ENCODE measurements at regions not wholly inside any gene's neighbourhood (a gene's known extent, or its start where the extent isn't known, plus 50 kb on each side); places are given as distances from the start of the nearest gene placed in this dataset.

DNA sequence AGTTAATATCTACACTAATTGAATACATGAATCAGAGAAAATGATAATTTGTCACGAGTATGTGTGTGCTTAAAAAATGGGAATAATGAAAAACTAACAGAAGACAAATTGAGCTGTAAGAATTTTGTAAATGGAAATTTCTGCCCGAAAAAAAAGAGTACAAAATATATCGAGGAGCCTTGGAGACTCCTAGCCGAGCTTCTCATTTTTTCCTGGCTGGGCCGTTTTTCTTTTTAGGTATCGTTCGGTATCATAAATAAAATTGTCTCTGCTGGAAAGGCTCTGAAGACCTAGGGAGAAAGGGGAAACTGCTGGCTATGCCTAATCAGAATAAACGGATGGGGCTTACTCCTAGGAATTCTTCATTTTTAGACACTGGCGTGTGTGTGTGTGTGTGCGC, 227.2 kb upstream of the RAG2 start:
- H3K9me3 ChIP-seq (ENCODE audit: control insufficient read depth, low read length): no peaks in the 10 kb centered on the region
- H3K27ac ChIP-seq (ENCODE audit: low read depth, low read length, severe bottlenecking): no peak overlapping the region
- no peak overlapping the region for H3K4me3 ChIP-seq (ENCODE audit: extremely low read depth, insufficient read depth, low read length, poor library complexity, severe bottlenecking)
- H3K4me1 ChIP-seq (ENCODE audit: control insufficient read depth, insufficient read depth, low read length, poor library complexity, severe bottlenecking): no peaks in the 10 kb centered on the region
- H3K36me3 ChIP-seq (ENCODE audit: control insufficient read depth, insufficient read depth, low read length): no peaks in the 10 kb centered on the region
- WGBS, 2 experiments (ENCODE audit: insufficient coverage in 2 of 2): 88% methylated on average over 5 to 10 of the region's 10 CpGs

DNA sequence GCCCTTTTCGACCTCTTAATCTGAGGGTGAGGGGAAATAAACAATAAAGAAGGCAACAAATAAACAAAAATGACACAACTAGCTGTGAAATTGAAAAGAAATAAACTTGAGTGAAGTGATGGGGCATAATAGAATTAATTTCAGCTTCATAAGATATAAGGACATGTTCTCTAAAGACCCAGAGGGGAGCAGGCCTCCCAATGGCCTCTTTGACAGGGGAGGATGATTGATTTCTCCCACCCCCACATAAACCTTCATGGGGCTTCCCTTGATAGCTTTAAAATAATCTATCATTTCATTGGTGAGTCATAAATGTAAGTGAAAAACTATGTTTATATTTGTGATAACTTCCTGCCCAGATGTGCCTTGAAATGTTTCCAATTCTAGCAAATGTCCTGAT, 226.3 kb upstream of the RAG2 start:
- H3K4me3 ChIP-seq (ENCODE audit: extremely low read depth, insufficient read depth, low read length, poor library complexity, severe bottlenecking): no peak overlapping the region
- no peaks in the 10 kb centered on the region for H3K4me1 ChIP-seq (ENCODE audit: control insufficient read depth, insufficient read depth, low read length, poor library complexity, severe bottlenecking)
- no peak overlapping the region for H3K27ac ChIP-seq (ENCODE audit: low read depth, low read length, severe bottlenecking)
- H3K36me3 ChIP-seq (ENCODE audit: control insufficient read depth, insufficient read depth, low read length): no peaks in the 10 kb centered on the region
- no CpG with 5 or more reads among the region's 1 CpG for WGBS, 2 experiments (ENCODE audit: insufficient coverage in 2 of 2)
- H3K9me3 ChIP-seq (ENCODE audit: control insufficient read depth, low read length): no peaks in the 10 kb centered on the region

DNA sequence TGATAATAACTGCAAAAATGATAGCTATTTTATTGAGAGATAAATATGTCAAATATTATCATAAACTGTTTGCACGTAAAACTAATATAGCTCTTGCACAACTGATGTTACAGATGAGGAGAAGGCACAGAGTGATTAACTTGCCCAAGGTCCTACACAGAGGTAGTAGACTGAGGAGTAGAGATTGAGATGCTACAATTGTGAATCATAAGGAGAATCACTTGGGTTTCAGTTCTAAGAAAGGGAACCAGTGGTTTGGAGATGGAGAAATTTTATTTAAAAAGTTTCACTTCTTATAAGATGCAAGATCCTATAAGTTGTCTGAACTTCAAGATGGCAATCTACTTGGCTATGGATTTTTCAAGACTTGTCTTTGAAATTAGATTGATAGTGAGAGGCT, 224.8 kb upstream of the RAG2 start:
- Histone ChIP-seq H3K4me1 (ENCODE audit: control insufficient read depth, insufficient read depth, low read length, poor library complexity, severe bottlenecking) (no peaks in the 10 kb centered on the region), H3K36me3 (ENCODE audit: control insufficient read depth, insufficient read depth, low read length) (no peaks in the 10 kb centered on the region), H3K4me3 (ENCODE audit: extremely low read depth, insufficient read depth, low read length, poor library complexity, severe bottlenecking) (no peak overlapping the region), H3K9me3 (ENCODE audit: control insufficient read depth, low read length) (no peaks in the 10 kb centered on the region), H3K27ac (ENCODE audit: low read depth, low read length, severe bottlenecking) (no peak overlapping the region)
- no CpG with 5 or more reads among the region's 1 CpG for WGBS, 2 experiments (ENCODE audit: insufficient coverage in 2 of 2)

DNA sequence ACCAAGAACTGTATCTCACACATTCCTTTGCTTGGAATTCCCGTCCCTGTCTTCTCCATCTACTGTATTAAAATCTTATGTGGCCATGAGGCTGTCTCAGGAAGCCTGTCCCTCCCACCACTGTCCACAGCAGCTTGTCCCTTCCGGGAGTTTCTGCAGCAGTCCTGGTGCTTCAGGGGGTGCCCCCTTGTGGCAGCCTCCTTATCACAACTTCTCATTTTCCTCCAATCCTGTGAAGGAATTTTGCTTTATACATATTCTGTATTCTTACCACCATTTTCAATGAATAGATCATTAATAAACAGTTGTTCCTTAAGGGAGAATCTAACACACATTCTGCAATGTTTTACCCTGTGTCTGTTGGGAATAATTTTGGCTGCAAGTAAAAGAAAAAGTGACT, 220.4 kb upstream of the RAG2 start:
- Histone ChIP-seq H3K9me3 (ENCODE audit: control insufficient read depth, low read length) (no peaks in the 10 kb centered on the region), H3K4me3 (ENCODE audit: extremely low read depth, insufficient read depth, low read length, poor library complexity, severe bottlenecking) (no peak overlapping the region), H3K4me1 (ENCODE audit: control insufficient read depth, insufficient read depth, low read length, poor library complexity, severe bottlenecking) (no peaks in the 10 kb centered on the region), H3K36me3 (ENCODE audit: control insufficient read depth, insufficient read depth, low read length) (no peaks in the 10 kb centered on the region), H3K27ac (ENCODE audit: low read depth, low read length, severe bottlenecking) (no peak overlapping the region)
- WGBS, 2 experiments (ENCODE audit: insufficient coverage in 2 of 2): 60% methylated on average over 1 of the region's 2 CpGs; no CpG with 5 or more reads in 1 of the 2 experiments

DNA sequence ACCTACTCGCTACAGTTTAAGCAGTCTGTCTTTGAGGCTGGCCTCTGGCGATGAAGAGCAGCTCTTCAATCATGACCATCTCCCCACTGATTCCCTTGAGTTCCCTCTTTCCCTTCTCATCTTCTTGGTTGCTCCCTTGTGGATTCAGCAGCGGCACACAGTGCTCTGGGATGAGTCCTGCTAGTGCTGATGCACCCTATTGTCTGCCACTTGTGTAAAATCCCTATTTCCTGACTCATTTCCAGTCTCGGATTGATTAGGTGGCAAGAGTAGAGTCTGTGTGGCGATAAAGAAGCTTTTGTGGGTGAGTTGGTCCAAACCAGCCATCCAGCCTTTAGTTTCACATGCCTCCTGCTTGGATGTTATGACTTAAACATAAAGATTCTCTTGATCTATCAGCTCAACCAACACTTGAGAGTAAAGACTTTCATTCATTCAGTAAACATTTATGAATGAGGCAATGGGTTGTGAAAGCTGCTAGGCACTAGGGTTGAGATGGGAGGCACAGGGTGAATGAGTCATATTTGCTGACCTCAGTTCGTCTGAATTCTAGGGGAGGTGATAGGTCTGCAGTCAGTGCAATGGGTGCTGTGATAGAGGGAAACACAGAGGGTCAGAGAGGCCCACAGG, 219.4 kb upstream of the RAG2 start:
- Histone ChIP-seq H3K9me3 (ENCODE audit: control insufficient read depth, low read length) (no peaks in the 10 kb centered on the region), H3K36me3 (ENCODE audit: control insufficient read depth, insufficient read depth, low read length) (no peaks in the 10 kb centered on the region), H3K4me3 (ENCODE audit: extremely low read depth, insufficient read depth, low read length, poor library complexity, severe bottlenecking) (no peak overlapping the region), H3K4me1 (ENCODE audit: control insufficient read depth, insufficient read depth, low read length, poor library complexity, severe bottlenecking) (no peaks in the 10 kb centered on the region), H3K27ac (ENCODE audit: low read depth, low read length, severe bottlenecking) (peak overlapping the region; percentile 64)
- WGBS, 2 experiments (ENCODE audit: insufficient coverage in 2 of 2): 87 to 90% methylated on average over 4 to 5 of the region's 6 CpGs

DNA sequence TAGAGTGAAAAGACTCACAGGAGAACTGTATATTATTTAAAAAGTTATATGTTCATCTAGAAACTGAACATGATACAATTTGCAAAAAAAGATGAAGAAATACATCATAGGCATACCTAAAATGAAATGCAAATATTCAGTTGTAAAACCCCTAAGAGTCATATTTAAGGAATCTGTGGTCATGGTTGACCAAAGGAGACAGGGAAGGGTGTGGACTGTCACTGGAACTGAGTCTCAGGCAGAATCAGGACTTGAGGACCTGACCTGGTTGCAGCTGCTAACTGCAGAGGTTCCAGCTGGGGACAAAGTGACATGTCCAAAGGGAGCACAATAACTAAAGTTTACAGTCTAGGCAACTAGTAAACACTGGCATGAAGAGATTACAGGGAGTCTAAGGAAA, 211.3 kb upstream of the RAG2 start:
- H3K4me1 ChIP-seq (ENCODE audit: control insufficient read depth, insufficient read depth, low read length, poor library complexity, severe bottlenecking): no peaks in the 10 kb centered on the region
- no peak overlapping the region for H3K27ac ChIP-seq (ENCODE audit: low read depth, low read length, severe bottlenecking)
- H3K9me3 ChIP-seq (ENCODE audit: control insufficient read depth, low read length): no peaks in the 10 kb centered on the region
- no peaks in the 10 kb centered on the region for H3K36me3 ChIP-seq (ENCODE audit: control insufficient read depth, insufficient read depth, low read length)
- H3K4me3 ChIP-seq (ENCODE audit: extremely low read depth, insufficient read depth, low read length, poor library complexity, severe bottlenecking): no peak overlapping the region

DNA sequence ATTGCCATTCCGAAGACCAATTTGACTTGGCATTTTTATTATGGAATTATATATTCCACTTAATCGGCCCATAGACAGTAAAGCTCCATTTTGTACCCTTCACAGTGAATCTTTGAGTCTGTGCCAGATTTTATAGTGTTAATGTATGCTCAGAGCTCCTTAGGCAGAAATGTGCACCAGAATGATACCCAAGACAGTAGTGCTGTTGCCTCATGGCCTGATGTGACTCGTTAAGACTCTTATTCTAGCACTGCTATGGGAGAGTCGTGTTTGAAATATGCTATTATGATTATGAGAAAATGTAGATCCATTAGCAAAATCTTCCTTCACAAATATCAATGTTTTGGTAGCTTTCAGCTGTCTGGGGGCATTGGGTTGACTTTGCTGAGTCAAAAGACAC, 209.8 kb upstream of the RAG2 start:
- Histone ChIP-seq H3K4me3 (ENCODE audit: extremely low read depth, insufficient read depth, low read length, poor library complexity, severe bottlenecking) (no peak overlapping the region), H3K9me3 (ENCODE audit: control insufficient read depth, low read length) (no peaks in the 10 kb centered on the region), H3K36me3 (ENCODE audit: control insufficient read depth, insufficient read depth, low read length) (no peaks in the 10 kb centered on the region), H3K4me1 (ENCODE audit: control insufficient read depth, insufficient read depth, low read length, poor library complexity, severe bottlenecking) (no peaks in the 10 kb centered on the region), H3K27ac (ENCODE audit: low read depth, low read length, severe bottlenecking) (no peak overlapping the region)
- WGBS, 2 experiments (ENCODE audit: insufficient coverage in 2 of 2): no CpG with 5 or more reads among the region's 4 CpGs

DNA sequence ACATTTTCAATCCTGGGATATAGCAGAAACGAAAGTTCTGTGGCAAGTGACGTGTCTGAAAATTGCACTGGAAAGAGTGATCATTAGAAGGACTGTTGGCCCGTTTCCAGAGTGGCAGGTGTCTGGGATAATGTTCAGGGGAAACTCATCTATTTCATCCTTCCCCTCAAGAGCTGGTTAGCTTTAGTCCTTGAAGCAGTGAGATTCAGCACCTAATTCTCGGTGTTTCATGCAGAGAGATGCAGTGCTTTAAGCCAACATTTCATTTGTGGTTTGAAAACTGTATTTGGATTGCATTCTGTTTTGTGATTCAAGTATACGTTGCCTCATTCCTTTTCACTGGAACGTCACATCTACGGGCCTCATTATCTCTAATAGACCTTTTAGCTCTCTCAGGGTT, 205.0 kb upstream of the RAG2 start:
- Histone ChIP-seq H3K36me3 (ENCODE audit: control insufficient read depth, insufficient read depth, low read length) (no peaks in the 10 kb centered on the region), H3K9me3 (ENCODE audit: control insufficient read depth, low read length) (no peaks in the 10 kb centered on the region), H3K4me1 (ENCODE audit: control insufficient read depth, insufficient read depth, low read length, poor library complexity, severe bottlenecking) (no peaks in the 10 kb centered on the region), H3K27ac (ENCODE audit: low read depth, low read length, severe bottlenecking) (no peak overlapping the region), H3K4me3 (ENCODE audit: extremely low read depth, insufficient read depth, low read length, poor library complexity, severe bottlenecking) (no peak overlapping the region)
- WGBS, 2 experiments (ENCODE audit: insufficient coverage in 2 of 2): 85 to 97% methylated on average over 6 of the region's 7 CpGs

DNA sequence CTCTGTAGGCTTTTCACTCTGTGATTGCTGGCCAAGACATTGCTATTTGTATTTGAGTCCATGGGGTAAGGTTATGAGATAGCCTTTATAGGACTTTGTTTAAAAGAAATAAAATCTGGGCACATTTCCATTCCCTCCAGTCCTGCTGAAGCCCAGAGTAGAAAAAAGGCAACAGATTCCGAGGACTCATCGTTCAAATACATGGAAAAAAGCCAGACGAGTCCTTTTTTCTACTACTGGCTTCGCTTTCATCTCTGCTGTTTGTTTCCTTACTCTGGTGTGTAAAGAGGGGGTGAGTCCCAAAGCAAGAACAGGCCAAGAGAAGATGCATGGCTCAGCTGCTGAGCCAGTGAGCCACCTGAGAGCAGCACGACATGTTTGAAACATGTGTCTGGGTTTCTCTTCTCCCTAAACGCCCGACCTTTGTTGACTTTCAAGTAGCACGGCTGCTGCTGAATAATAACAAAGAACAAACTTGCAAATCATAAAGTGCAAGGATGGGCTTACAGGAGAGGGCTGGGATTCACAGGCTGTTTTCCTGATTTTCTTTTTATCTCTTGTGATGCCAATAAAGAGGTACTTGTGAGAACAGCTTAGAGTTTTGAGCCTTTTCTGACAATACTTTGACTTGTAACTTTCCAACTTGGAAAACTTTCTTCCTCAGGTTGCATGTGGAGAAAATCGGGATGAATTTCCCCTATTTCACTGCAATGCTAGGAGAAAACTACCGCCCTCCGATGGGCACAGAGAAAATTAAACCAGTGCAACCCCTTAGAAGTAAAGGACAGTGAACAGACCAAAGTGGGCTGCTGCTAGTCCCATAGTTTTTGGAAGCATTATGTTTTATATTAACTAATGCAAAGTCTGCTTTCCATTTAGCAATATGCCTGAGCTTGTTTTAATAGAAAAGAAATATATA, 195.2 kb upstream of the RAG2 start:
- 61 to 75% methylated on average over 3 to 5 of the region's 11 CpGs for WGBS, 2 experiments (ENCODE audit: insufficient coverage in 2 of 2)
- H3K4me3 ChIP-seq (ENCODE audit: extremely low read depth, insufficient read depth, low read length, poor library complexity, severe bottlenecking): no peak overlapping the region

DNA sequence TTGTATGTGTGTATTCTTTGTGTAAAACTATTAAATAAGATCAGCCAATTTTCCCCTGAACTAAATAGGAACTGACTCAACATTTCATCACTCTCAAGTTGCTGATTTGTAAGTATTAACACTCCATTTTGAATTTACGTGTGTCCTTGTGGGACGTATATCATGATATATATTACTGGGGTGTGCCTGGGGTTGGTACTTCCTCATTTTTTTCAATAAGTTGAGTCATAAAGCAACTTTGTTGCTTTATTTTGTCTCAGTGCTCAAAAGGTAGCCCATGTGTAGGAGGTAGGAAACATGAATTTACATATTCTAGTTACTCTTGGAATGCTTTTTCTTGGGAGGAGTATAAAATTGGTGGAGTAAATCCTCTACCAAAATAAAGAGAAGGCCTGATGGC, 193.9 kb upstream of the RAG2 start:
- Histone ChIP-seq H3K4me1 (ENCODE audit: control insufficient read depth, insufficient read depth, low read length, poor library complexity, severe bottlenecking) (no peaks in the 10 kb centered on the region), H3K36me3 (ENCODE audit: control insufficient read depth, insufficient read depth, low read length) (no peaks in the 10 kb centered on the region), H3K27ac (ENCODE audit: low read depth, low read length, severe bottlenecking) (no peak overlapping the region), H3K9me3 (ENCODE audit: control insufficient read depth, low read length) (no peaks in the 10 kb centered on the region), H3K4me3 (ENCODE audit: extremely low read depth, insufficient read depth, low read length, poor library complexity, severe bottlenecking) (no peak overlapping the region)
- WGBS, 2 experiments (ENCODE audit: insufficient coverage in 2 of 2): 100% methylated on average over 1 of the region's 2 CpGs; no CpG with 5 or more reads in 1 of the 2 experiments

More for the DNA sequence above, 195.2 kb upstream of the RAG2 start:
- no peak overlapping the region for H3K27ac ChIP-seq (ENCODE audit: low read depth, low read length, severe bottlenecking)
- H3K9me3 ChIP-seq (ENCODE audit: control insufficient read depth, low read length): no peaks in the 10 kb centered on the region
- H3K4me1 ChIP-seq (ENCODE audit: control insufficient read depth, insufficient read depth, low read length, poor library complexity, severe bottlenecking): no peaks in the 10 kb centered on the region
- H3K36me3 ChIP-seq (ENCODE audit: control insufficient read depth, insufficient read depth, low read length): no peaks in the 10 kb centered on the region

DNA sequence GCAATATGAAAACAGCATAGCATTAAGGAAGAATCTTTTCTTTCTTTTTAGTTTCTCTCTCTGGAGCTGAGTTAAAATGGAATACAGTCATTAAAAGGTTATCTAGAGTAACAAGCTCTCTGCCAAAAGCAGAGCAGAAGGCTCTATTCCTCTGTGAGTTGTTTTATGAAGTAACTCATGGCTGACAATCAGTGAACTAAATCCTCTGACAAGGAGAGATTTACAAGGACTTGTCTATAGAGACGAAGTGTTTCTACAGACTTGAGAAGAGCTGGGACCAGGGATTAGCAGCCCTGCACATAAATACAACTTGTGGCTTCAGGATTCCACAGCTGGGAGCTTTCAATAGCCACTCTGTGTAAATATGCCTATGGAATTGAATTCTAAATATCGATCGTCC, 192.5 kb upstream of the RAG2 start:
- H3K27ac ChIP-seq (ENCODE audit: low read depth, low read length, severe bottlenecking): no peak overlapping the region
- WGBS, 2 experiments (ENCODE audit: insufficient coverage in 2 of 2): 89 to 92% methylated on average over 1 to 3 of the region's 3 CpGs
- H3K36me3 ChIP-seq (ENCODE audit: control insufficient read depth, insufficient read depth, low read length): no peaks in the 10 kb centered on the region
- H3K4me1 ChIP-seq (ENCODE audit: control insufficient read depth, insufficient read depth, low read length, poor library complexity, severe bottlenecking): no peaks in the 10 kb centered on the region
- H3K9me3 ChIP-seq (ENCODE audit: control insufficient read depth, low read length): no peaks in the 10 kb centered on the region
- no peak overlapping the region for H3K4me3 ChIP-seq (ENCODE audit: extremely low read depth, insufficient read depth, low read length, poor library complexity, severe bottlenecking)
